Non-pigmented ciliary epithelial cell (primary cell): ENCODE measurements at regions not wholly inside any gene's neighbourhood (a gene's known extent, or its start where the extent isn't known, plus 50 kb on each side); places are given as distances from the start of the nearest gene placed in this dataset.
"Not testable (repeated sequence)": the region's sequence is repeated elsewhere in the genome, so short reads cannot be mapped to it uniquely, and the experiment has no call there.

Experiments used
- DNase-seq: peaks from one replicate; pipeline ENCODE4 v3.0.0-alpha.2; 2010; ENCODE audit warnings: low read depth

DNA sequence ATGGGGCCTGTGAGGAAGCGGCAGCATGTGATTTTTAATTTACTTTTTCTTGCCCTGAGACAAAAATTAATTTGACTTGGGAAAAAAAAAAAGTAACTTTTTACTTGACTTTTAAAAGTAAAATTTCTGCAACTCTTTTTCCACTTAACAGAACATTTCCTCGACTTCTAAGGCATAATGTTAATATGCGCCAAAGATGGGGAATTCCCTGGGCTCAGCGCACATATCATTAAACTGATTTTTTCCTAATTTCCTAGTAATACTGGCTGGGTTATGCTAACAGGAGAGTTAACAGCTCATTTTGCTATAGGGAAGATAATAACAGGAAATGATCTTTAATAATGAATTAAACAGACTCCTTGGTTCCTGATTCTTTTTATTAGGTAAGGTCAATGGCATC lies 120.6 kb upstream of the CDH5 start:
- DNase-seq, result no peak

DNA sequence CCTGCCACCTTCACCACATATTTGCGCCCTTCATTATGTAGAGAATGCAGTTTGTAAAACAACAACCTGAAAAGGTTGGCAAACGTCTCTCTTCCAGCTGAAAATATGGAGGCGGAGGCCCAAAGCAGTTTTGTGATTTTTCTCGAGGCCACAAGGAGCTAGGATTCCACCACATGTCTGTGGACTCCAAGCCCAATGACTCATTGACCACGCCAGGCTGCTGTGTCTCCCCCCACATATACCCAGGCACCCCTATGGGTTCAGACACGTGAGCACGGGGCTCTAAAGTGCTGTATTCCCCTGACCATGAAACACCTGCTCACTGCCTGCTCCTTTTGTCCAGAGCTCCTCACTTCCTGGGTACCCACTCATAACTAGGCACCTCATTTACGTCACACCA lies 121.4 kb upstream of the CDH5 start:
- no peak for DNase-seq

DNA sequence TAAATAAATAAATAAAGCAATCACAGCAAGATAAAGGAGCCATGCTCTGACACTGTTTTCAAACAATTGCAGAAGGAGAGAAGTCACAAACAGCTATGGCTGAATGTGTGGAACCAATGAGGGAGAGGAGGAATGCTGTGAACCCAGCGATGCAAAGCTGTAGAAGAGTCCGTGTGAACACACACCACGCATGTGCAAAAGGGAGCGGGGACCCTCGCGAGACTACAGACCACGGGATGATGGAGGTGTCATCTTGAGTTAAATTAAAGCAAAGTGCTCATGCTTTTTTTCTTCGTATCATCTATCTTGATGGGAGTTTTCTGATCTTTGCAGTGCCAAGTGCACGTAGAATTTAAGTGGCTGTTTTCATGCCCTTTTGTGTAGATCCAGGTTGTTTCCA lies 123.8 kb upstream of the CDH5 start:
- no peak for DNase-seq

DNA sequence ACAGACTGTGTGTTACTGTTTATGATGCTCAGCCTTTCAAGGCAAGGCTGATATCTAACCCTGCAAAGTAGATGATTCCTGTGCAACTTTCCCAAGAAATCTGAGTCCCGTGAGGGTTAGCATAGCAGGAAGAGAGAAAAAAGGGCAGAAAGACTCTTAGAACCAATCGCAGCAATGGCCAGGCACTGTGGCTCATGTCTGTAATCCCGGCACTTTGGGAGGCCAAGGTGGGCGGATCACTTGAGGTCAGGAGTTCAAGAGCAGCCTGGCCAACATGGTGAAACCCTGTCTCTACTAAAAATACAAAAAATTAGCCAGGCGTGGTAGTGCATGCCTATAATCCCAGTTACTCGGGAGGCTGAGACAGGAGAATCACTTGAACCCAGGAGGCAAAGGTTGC lies 124.3 kb upstream of the CDH5 start:
- not testable (repeated sequence) for DNase-seq

DNA sequence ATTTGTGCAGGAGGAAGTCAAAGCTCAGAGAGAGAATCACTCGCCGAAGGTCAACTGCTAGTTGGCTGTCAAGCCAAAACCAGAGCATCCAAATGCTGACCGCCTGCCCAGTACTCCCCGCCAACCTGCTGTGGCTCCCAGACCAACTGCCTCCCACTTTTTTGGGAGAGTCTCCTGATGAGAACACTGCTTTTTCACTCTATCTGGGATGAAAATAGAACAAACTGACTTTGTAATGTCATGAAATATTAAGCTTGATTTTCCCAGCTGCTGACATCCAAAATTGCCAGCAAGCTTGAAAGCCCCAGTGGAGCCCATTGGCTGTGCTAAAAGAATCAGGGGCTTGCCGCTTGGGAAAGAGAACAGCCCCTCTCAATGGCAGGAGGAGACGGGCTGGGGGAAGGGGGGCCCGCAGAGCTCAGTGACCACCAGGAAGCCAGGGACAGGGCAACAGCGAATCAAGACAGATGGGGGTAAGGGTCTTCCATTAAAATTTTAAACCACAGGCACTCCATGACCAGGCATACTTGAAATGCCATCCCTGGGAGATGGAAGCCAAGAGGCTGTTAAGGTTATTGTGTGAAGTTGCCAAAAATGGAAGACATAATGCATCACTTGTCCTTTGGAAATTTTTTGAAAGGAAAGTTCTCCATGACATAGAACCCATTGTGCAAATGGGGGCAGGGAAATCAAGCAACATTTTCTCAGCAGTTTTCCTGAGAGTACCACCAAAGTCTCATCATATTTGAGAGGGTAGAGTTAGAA lies 125.7 kb upstream of the CDH5 start:
- DNase-seq, result no peak

DNA sequence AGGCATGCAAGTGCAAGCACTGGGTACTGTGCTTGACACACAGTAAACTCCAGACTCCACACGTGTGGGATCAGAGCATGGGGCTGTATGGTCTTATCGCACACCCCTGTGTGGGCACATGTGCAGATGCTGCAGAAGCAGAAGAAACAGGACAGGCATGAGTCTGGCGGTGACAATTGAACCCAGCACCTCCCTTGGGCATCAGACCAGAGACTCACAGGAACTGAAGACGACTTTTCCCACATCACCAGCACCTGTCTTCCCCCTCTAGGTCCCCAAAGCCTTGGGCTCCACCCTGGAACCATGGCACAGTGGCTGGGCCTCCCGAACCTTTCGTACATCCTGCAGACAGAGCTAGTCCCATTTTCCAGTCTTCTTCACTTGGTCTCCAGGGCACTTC lies 126.4 kb upstream of the CDH5 start:
- DNase-seq, result no peak

DNA sequence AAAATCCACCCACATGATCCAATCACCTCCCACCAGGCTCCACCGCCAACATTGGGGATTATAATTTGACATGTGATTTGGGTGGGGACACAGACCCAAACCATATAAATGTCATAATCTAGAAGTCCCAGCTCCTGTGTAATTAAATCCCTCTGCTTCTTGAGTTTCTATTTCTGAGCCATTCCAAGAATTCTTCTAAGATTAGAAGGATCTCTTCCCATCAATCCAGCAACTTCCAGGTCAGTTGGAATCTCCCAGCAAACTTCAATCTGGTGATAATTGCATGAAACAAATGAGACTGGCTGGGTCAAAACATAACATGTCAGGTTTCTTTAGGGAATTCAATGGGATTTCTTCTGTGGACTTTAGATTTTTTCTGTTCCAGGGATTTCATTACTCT lies 127.8 kb upstream of the CDH5 start:
- no peak for DNase-seq

DNA sequence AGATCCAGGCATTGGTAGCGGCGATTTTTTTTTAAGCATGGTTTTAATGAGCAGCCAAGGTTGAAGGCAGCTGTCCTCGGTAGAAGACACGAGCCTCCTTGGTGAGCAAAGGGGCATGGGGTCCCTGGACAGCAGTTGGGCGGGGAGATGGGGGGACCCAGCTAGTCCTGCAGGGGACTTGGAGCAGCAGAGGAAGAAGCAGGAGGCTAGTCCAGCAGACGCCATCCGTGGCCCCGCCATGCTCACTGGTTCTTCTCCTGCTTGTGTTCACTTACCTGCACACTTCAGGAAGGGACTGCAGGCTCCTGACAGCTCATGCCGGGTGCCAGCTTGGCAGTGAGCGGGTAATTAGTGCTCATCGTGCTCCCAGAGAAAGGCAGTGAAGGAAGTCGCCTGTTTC lies 130.2 kb upstream of the CDH5 start:
- no peak for DNase-seq

DNA sequence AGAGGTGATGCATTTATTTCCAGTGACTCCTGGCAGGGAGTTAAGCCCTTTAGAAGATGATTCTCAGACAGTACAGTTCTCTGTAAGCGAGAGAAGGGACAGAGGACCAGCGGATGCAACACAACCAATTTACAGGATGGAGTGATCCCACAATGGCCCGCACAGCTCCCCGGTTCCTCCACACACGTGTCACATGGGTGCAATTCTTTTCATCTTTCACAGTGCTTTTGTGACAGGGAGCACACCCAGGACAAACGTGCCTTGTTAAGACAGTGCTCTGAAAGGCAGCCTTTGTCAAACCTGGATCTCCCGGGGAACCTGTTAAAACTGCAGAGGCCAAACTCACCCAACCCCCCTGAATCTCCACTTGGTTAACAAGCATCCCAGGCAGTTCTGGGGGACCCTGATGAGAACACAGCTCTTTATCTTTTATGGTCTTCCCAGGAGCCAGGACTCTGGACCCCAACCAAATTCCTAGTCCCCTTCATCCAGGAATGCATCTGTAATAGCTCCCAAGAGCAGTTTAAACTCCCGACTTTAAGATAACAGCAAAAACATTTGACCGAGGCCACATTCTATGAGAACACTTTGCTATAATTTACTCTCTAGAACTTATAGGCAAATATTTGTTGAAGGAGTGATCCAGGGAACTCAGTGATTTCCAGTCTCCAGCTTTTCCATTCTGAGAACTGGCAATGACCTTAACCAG lies 134.9 kb upstream of the CDH5 start:
- no peak for DNase-seq

DNA sequence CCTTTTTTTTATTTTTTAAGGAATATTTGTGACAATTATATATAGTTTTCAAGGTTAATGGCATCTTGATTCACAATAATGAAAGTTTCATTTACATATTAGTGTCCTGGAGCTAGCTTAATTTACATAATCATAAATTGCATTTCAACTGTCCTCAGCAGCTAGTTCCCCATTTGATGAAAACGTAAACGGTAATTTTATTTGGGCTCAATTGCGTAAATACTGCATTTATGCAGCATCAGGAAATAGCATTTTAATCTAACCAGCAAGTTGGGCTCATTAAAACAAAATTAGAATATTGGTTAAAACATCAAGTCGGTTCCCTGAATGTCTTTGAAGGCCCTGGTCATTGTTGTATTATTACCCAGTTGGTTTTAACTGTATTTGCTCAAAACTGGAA lies 136.8 kb upstream of the CDH5 start:
- no peak for DNase-seq

DNA sequence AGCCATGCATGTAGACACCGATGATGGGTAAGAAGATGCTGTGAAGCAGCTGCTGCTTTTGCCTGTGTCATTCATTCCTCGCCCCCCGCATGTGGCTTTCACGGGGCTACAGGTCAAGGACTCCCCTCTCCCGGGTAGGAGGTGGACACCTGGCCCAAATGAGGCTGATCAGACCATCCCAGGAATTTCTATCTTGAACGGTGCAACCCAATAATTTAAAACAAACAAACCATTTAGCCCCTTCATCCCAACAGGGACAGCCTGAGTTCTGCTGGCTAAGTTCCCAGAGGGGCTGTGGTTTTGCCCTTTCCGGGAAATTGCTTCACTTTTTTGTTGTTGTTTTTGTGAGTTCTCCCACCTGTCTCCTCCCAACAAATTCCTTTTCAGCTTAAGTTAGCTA lies 137.7 kb upstream of the CDH5 start:
- DNase-seq, result no peak

DNA sequence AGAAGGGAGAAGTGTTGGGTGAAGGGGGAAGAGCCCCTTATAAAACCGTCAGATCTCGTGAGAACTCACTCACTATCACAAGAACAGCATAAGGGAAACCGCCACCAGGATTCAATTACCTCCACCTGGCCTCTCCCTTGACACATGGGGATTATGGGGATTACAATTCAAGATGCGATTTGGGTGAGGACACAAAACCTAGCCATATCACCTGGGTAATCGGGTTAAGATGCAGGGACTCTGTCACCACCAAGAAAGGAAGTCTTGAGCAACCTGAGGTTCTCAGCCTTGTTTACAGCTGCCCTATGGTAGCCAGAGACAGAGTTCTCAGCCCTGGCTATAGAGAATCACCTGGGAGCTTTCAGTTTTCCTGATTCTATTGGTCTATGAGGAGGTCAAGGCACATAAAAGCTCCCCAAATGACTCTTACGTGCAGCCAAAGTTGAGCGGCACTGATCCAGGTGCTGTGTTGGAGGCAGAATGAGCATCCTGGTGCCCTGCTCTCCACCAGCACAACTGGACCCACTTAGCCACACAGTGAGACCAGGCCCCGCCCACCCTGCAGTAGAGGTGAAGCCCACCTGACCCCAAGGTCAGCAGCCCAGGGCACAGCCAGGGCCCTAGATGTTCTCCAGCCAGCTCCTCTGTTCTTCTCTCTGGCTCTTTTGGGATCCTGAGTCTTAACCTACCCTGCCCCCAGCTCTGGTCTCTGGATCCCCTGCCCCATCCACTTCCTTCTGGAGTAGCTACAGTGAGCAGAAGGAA lies 138.5 kb upstream of the CDH5 start:
- DNase-seq, result no peak

DNA sequence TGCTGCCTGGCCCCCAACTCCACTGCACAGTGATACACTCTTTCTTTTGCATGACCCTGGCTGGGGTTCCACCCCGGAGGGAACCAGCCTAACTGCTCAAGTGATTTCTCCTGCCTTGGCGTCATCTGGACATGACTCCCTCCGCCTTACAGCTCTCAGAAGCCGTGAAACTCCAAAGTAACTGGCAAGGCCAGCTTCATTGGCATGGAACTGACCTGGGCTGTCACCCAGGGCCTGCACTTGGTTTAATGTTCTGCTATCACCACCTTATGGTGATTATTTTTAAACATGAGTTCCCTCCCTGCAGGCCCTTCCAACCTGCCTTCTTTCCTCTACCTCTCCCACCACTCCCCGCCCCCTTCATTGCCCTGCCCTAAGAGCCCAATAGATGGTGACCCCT lies 139.7 kb upstream of the CDH5 start:
- no peak for DNase-seq

DNA sequence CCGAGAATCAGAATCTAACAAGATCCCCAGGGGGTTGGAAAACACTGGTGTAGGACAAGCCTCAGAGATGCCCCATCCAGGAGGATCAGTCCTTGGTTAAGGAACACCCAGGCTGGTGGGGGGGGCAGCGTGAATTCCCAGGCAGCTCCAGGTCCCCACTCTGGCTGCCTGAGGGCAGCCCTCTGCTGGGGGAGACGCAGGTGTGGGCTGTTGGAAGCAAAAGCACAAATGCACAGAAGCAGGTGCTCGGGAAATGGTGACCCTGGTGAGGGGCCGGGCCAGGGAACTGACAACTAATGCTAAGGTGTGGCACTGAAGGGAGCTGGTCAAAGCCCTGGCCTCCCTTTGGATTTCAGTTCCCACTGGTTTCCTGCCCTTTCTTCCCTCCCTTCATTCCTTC lies 140.8 kb upstream of the CDH5 start:
- DNase-seq, result no peak

DNA sequence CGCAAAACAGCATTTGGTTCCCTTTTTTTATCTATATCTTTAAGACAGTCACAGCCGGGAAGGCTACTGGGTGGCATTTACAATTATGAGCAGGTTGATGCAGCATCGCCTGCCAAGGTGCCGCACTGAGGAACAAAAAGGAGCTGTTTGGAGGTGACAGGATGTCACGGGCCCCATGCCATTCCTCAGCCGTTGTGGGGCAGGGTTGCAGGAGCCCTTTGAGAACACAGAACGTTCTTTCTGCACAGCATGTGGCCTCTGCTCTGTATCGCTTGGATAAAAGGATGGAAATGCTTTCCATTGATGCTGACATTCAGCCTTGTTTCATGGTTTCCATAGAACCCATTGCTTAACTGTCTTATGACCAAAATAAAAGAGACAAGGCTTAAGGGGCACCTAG lies 141.9 kb upstream of the CDH5 start:
- no peak for DNase-seq

DNA sequence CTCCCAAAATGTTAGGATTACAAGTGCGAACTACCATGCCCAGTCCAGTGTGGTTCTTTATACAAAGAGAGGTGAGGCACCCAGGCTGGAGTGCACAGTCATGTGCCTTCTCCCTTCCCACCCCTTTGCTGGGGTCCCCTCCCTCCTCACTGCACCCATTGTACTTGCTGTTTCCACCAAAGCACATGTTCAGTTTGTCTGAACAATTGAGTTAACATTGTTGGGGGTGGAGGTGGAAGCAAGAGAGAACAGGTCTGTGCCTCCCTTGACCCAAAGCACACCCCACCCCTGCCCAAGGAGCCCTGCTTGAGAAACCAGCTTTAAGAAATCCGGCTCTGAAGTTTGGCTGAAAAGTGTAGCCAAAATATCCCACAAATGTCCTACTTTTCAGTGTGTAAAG lies 142.3 kb upstream of the CDH5 start:
- no peak for DNase-seq

DNA sequence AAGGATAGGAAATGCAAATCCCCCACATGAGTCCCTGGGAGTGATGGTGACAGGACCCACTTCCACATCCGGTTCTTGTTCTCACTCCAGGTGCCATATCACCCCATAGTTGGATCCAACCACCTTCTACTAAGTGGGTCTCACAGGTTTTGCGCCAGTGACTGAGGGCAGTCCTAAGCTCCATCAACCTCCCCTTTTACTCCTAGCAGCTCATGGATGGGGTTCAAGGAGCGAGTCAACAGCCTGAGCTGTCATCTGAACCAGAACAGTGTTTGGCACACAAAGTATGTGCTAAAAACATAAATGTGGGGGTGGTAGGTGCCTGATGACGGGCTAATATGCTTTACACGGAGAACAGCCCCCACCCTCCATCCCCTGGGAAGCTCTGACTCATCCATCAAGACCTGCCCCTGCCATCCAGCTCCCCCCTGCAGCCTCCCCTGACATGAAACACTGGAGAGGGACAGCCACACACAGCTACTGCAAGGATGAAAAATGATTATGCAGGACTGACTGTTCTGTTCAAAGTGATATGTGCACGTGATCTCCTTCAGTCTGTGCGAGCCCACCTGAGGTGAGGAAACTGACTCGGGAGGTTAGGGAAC lies 143.2 kb upstream of the CDH5 start:
- no peak for DNase-seq

DNA sequence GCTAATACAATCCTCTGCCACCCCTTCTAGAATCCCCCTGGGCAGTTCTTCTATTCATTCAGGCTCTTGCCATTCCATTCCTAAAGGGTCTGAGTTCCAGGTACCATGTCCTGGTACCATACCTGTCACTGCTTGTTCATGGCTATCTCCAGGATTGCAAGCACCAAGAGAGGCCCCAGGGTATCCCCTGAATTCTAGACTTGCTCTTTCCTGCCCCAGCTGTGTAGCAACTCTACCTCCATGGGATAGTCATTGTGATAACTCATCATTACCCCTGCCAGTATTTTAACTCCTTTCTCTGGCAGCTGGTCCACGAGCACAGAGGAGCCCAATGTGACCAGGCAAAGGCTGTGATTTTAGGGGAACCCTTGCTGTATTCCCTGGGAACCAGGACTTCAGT lies 143.7 kb upstream of the CDH5 start:
- no peak for DNase-seq

DNA sequence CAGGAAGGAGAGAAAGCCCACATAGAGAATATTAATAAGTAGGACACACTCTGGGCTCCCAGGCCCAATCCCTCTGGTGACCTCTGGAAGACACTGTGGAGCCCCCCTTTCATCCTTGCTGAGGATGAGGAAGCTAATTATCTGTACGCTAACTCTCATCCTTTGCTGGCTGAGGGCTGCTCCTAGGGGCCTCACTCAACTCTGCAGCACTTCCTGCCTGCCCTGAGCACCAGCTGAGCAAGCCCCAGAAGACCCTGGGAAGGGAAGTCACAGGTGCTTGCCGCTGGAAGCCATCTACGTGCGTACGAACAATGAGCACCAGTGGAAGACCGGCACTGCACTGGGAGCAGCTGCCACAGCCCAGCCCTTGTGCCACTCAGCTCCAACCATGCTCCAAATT lies 145.8 kb upstream of the CDH5 start:
- DNase-seq, result no peak

DNA sequence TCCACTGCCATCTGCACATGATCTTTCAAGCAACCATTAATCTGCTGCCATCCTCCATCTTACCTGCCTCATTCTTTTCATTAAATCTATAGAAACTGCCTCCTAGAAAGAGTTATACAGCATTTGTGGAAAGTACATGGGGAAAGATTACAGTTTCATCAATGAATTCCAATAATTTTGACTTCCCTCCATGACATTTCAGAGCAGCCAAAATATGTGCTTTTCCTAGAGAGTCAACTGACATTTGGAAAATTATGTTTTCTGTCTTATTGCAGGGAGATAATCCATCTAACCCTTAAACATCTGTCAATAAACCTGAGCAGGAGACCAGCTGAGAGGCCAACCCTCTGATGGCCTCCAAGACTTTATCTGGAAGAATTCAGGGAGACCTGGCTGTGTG lies 147.0 kb upstream of the CDH5 start:
- no peak for DNase-seq

DNA sequence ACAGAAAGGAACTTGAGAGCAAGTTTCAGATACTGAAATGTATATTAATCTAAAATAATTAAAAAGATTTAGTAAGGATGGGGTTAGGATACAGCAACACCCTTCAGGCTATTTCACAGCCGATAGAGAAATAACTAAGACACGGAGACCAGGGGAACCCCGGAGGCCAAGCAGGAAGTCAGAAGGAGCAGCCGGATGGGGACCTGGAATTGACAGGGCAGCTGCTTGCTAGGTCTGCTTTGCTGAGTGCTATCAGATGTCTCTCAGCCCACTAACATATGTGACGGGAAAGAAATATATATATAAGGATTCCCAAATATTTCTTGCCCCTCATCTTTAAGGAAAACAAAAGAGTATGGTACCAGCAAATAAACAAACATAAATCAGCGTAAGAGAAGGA lies 154.1 kb upstream of the CDH5 start:
- no peak for DNase-seq

DNA sequence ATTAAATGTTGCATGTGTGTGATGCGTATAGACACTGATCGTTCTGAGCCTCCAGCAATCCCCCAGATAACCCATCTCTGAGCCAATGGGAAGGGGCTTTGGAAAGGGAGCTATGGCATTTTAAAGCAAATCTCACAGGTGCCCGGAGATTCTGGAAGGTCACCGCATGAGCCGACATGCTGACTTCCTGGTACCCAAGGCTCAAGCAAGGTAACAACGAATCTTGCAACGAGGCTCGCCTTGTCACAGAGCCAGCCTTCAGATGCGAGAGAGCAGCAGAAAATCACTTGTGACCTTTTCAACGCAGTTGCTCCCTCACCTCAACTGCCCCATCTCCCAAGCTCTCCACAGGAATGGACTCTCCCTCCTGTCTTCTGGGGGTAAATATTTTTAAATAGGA lies 154.8 kb upstream of the CDH5 start:
- no peak for DNase-seq

DNA sequence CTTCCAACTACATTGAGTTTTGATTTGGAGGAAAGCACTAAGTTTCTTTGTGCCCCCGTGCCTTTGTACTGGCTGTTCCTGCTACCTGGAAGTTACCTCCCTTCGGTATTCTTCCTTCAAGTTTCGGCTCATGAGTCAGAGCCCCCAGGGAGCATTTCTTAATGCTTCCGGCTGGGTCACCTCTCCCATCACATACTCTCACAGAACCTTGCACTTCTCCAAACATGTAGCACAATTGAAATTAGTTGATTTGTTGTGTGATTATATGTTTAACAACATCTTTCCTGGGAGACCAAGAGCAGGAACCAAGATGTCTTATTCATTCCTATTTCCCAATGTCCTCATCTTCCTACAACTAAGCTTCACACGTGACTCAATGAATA lies 158.6 kb upstream of the CDH5 start:
- no peak for DNase-seq
